ENCODE measurements at regions not wholly inside any gene's neighbourhood (a gene's known extent, or its start where the extent isn't known, plus 50 kb on each side); places are given as distances from the start of the nearest gene placed in this dataset.

DNA sequence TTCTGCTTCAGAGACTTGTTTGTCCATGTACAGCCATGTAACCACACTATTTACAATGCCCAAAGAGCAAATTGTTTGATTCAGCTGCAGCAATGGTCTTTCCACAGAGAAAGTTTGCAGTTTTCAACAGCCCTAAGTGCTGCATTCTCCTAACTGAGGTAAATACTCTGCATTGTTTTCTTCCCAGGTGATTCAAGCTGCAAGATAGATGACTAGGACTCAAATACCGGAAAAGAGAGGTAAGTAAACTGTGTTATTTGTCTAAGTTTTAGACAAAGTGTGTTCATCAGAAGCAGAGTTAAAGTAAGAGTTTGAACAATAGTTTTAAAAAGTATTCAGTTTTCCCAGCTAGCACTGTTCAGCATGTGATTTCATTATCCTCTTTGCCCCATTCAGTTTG is 1046.7 kb upstream of the C9orf72 start:
- Histone ChIP-seq H3K4me1 (ENCODE audit: control insufficient read depth, insufficient read depth, low read length) (no peaks in the 10 kb centered on the region), H3K4me3 (ENCODE audit: insufficient read depth, low read depth, low read length) (no peak overlapping the region), H2AK9ac (replicated peaks; ENCODE audit: low read depth, low read length, poor library complexity) (no peak overlapping the region), H4K91ac (ENCODE audit: insufficient read depth, low read depth, low read length) (no peak overlapping the region), H3K4ac (ENCODE audit: low read depth, low read length) (no peak overlapping the region), H3K9me1 (ENCODE audit: insufficient read depth, low read length) (no peaks in the 10 kb centered on the region), H3K4me2 (ENCODE audit: low read depth, low read length) (no peak overlapping the region), H3K18ac (ENCODE audit: low read depth, low read length) (no peak overlapping the region), H4K20me1 (ENCODE audit: insufficient read depth, low read length) (no peaks in the 10 kb centered on the region), H4K8ac (ENCODE audit: low read depth in 2 of 2, low read length in 2 of 2) (no peak overlapping the region), H3K23ac (ENCODE audit: low read depth, low read length) (no peak overlapping the region), H3K27me3 (ENCODE audit: control insufficient read depth, insufficient read depth, low read length) (no peaks in the 10 kb centered on the region), H2BK20ac (ENCODE audit: low read depth, low read length) (no peak overlapping the region), H2BK120ac (ENCODE audit: low read depth, low read length) (no peak overlapping the region), H3K14ac (replicated peaks; ENCODE audit: low read depth, low read length) (no peak overlapping the region), H3K36me3 (ENCODE audit: control insufficient read depth, insufficient read depth, low read length) (no peaks in the 10 kb centered on the region), H2BK5ac (ENCODE audit: low read depth, low read length, poor library complexity, severe bottlenecking) (no peak overlapping the region), H3K79me1 (ENCODE audit: low read depth in 1 of 2, low read length in 2 of 2) (no peaks in the 10 kb centered on the region), H2AFZ (replicated peaks; ENCODE audit: low read length, poor library complexity) (no peak overlapping the region), H4K5ac (ENCODE audit: low read depth, low read length) (no peak overlapping the region), H3K9me3 (ENCODE audit: control insufficient read depth, insufficient read depth, low read length) (0 out of 2 replicates have a peak, but pooled peaks cover 3% of the 10 kb centered on the region), H3K9ac (ENCODE audit: low read depth, low read length) (no peak overlapping the region), H2BK15ac (ENCODE audit: low read depth, low read length) (no peak overlapping the region), H3K27ac (ENCODE audit: insufficient read depth, low read length) (no peak overlapping the region), H2AK5ac (ENCODE audit: low read depth, low read length) (no peak overlapping the region), H3K56ac (ENCODE audit: extremely low read depth, insufficient read depth, low read length) (no peak overlapping the region)
- no CpG with 5 or more reads among the region's 1 CpG for WGBS, 2 experiments (ENCODE audit: extremely low coverage in 2 of 2, insufficient read length in 1 of 2)
- ChIA-PET POLR2A (ENCODE audit: unreplicated experiment) (no interaction called here), CTCF (no interaction called here)
- DNase-seq (no peak), ATAC-seq (ENCODE audit: low read depth) (no peak)
- intact Hi-C loops (cut with micrococcal nuclease) (no loop called here), dilution Hi-C loops (cut with HindIII; ENCODE audit: low sequenced_read_pairs, unreplicated experiment) (no loop called here), in situ Hi-C loops (cut with MboI; ENCODE audit: low sequenced_read_pairs) (no loop called here)
- TF ChIP-seq NFE2L2 (IDR thresholded peaks at IDR 0.05; ENCODE audit: low read depth, low read length) (no peak), MAFK (IDR thresholded peaks at IDR 0.05; ENCODE audit: low read depth, low read length) (no peak), MXI1 (IDR thresholded peaks at IDR 0.05; ENCODE audit: borderline replicate concordance, low read depth, low read length) (no peak), CHD1 (IDR thresholded peaks at IDR 0.05; ENCODE audit: low read depth, low read length) (no peak), SMC3 (IDR thresholded peaks at IDR 0.05; ENCODE audit: low read depth, low read length) (no peak)
- TF ChIP-seq, protein P1, sequence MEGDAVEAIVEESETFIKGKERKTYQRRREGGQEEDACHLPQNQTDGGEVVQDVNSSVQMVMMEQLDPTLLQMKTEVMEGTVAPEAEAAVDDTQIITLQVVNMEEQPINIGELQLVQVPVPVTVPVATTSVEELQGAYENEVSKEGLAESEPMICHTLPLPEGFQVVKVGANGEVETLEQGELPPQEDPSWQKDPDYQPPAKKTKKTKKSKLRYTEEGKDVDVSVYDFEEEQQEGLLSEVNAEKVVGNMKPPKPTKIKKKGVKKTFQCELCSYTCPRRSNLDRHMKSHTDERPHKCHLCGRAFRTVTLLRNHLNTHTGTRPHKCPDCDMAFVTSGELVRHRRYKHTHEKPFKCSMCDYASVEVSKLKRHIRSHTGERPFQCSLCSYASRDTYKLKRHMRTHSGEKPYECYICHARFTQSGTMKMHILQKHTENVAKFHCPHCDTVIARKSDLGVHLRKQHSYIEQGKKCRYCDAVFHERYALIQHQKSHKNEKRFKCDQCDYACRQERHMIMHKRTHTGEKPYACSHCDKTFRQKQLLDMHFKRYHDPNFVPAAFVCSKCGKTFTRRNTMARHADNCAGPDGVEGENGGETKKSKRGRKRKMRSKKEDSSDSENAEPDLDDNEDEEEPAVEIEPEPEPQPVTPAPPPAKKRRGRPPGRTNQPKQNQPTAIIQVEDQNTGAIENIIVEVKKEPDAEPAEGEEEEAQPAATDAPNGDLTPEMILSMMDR (conservative IDR thresholded peaks at IDR 0.05; ENCODE audit: low read depth, low read length) = no peak
- BruUV-seq (replicated peaks) = no TSS peak
